Naive thymus-derived CD4-positive, alpha-beta T cell (primary cell): ENCODE measurements at regions not wholly inside any gene's neighbourhood (a gene's known extent, or its start where the extent isn't known, plus 50 kb on each side); places are given as distances from the start of the nearest gene placed in this dataset.

Experiments used
- ATAC-seq: fragments of 150-1000 bp; cut with Tn5 transposase; 2 replicates; pipeline ENCODE4 v1.10.0; 2021; ENCODE audit warnings: mild to moderate bottlenecking, moderate library complexity
- CTCF ChIA-PET: fragments of 350-600 bp; sonication (Branson Sonifier 250); formaldehyde crosslinking; loops from one replicate; lab custom pipeline; 2021; ENCODE audit warnings: antibody characterized with exemption; lab: Charles Lee
- POLR2A ChIA-PET: fragments of 350-600 bp; sonication (Branson Sonifier 250); formaldehyde crosslinking; loops from one replicate; lab custom pipeline; 2021; ENCODE audit warnings: antibody characterized with exemption, inconsistent platforms; lab: Charles Lee
- DNase-seq, 9 donors: peaks; one replicate each; pipeline versions ENCODE4 v3.0.0 to v3.0.0-alpha.2; 2020 to 2022; ENCODE audit warnings: mixed read lengths in 1 of 9
- H3K27ac ChIP-seq: one replicate; pipeline ENCODE4 v1.7.0; 2013; ENCODE audit warnings: mild to moderate bottlenecking, low read depth, low read length, moderate library complexity
- H3K27me3 ChIP-seq, 2 donors: one replicate each; pipeline ENCODE4 v1.7.0; 2013; ENCODE audit warnings: low read length in 2 of 2, mild to moderate bottlenecking in 2 of 2, moderate library complexity in 2 of 2; ENCODE audit not compliant: control insufficient read depth in 2 of 2, insufficient read depth in 2 of 2
- H3K36me3 ChIP-seq, 3 experiments: 1 replicate in 2 of 3; 2 replicates in 1 of 3; pipeline ENCODE4 v1.7.0; 2013; ENCODE audit warnings: low read length in 3 of 3, mild to moderate bottlenecking in 3 of 3, moderate library complexity in 1 of 3; ENCODE audit not compliant: insufficient read depth in 3 of 3, control insufficient read depth in 2 of 3
- H3K4me1 ChIP-seq, 2 donors: one replicate each; pipeline ENCODE4 v1.7.0; 2013; ENCODE audit warnings: low read length in 2 of 2, mild to moderate bottlenecking in 2 of 2, moderate library complexity in 1 of 2; ENCODE audit not compliant: control insufficient read depth in 2 of 2, insufficient read depth in 2 of 2
- H3K4me3 ChIP-seq: 2 replicates; pipeline ENCODE4 v1.7.0; 2013; ENCODE audit warnings: mild to moderate bottlenecking, low read length
- H3K9me3 ChIP-seq, 3 experiments: 1 replicate in 2 of 3; 2 replicates in 1 of 3; pipeline ENCODE4 v1.7.0; 2013; ENCODE audit warnings: low read length in 3 of 3; ENCODE audit not compliant: control insufficient read depth in 2 of 3
- H3K27ac Mint-ChIP-seq, 9 donors: one replicate each; pipeline ENCODE4 v1.8.0; 2020 to 2022; ENCODE audit warnings: mixed read lengths in 9 of 9, mild to moderate bottlenecking in 8 of 9, moderate library complexity in 5 of 9, inconsistent platforms in 2 of 9
- H3K27me3 Mint-ChIP-seq, 5 donors: one replicate each; pipeline ENCODE4 v1.8.0; 2021 to 2022; ENCODE audit warnings: mixed read lengths in 5 of 5, mild to moderate bottlenecking in 1 of 5
- H3K36me3 Mint-ChIP-seq, 5 donors: one replicate each; pipeline ENCODE4 v1.8.0; 2020 to 2022; ENCODE audit warnings: mixed read lengths in 5 of 5, mild to moderate bottlenecking in 3 of 5, inconsistent platforms in 1 of 5
- H3K4me1 Mint-ChIP-seq, 7 donors: one replicate each; pipeline ENCODE4 v1.8.0; 2020 to 2022; ENCODE audit warnings: mixed read lengths in 7 of 7, mild to moderate bottlenecking in 3 of 7, inconsistent platforms in 1 of 7
- H3K4me3 Mint-ChIP-seq, 10 donors: one replicate each; pipeline ENCODE4 v1.8.0; 2020 to 2022; ENCODE audit warnings: mild to moderate bottlenecking in 10 of 10, mixed read lengths in 10 of 10, moderate library complexity in 6 of 10, inconsistent platforms in 2 of 10
- H3K9me3 Mint-ChIP-seq, 11 donors: one replicate each; pipeline ENCODE4 v1.8.0; 2020 to 2022; ENCODE audit warnings: mixed read lengths in 11 of 11, mild to moderate bottlenecking in 4 of 11, inconsistent platforms in 1 of 11, moderate library complexity in 1 of 11
- intact Hi-C, 2 donors: fragments of 100-400 bp; cut with micrococcal nuclease; formaldehyde crosslinking; loops; one replicate each; pipeline ENCODE4 v1.15.1; 2023

- H3K27me3 Mint-ChIP-seq: no peaks in the 10 kb centered on the region
- peak overlapping the region; percentile 8 to 86 (median 73) for H3K4me3 Mint-ChIP-seq
- peaks cover 0 to 4% (median 0%) of the 10 kb centered on the region in 11 donors for H3K9me3 Mint-ChIP-seq
- intact Hi-C loops: loop anchor here in 1 of 2 donors (1.0 kb wide), 5 partner anchors 57 to 1077 kb away; partner anchors contain the start of gene BCL11B
- POLR2A ChIA-PET: interaction anchor here (0.7 to 25.4 kb wide), 16 partner anchors 8 to 1071 kb away, joined by 3 to 501 read pairs (median 4); partner anchors contain the start of gene BCL11B
- peaks cover 59 to 98% (median 96%) of the 10 kb centered on the region in 7 donors for H3K4me1 Mint-ChIP-seq
- Histone ChIP-seq H3K27ac (peak overlapping the region; percentile 43), H3K27me3 (no peaks in the 10 kb centered on the region), H3K4me1 (peaks cover 66 to 97% of the 10 kb centered on the region in 2 donors), H3K36me3 (no peaks in the 10 kb centered on the region), H3K9me3 (no peaks in the 10 kb centered on the region), H3K4me3 (no peak overlapping the region)
- CTCF ChIA-PET: interaction anchor here (0.6 to 18.0 kb wide), 13 partner anchors 8 to 1080 kb away, joined by 3 to 279 read pairs (median 5); no protein-coding TSS in a partner anchor
- no peak for DNase-seq
- ATAC-seq: no peak
- H3K27ac Mint-ChIP-seq: peak overlapping the region; percentile 56 to 100 (median 96)
- peaks cover 0 to 29% (median 8%) of the 10 kb centered on the region in 5 donors for H3K36me3 Mint-ChIP-seq
These were observed 1076.7 kb downstream of the BCL11B start for GRCh38 chr14:98195256-98195655.

GRCh38 chr14:98197933-98198332 lies 1074.1 kb downstream of the BCL11B start:
- peaks cover 0 to 4% (median 0%) of the 10 kb centered on the region in 11 donors for H3K9me3 Mint-ChIP-seq
- no peak for ATAC-seq
- POLR2A ChIA-PET: interaction anchor here (0.6 to 25.4 kb wide), 12 partner anchors 7 to 1069 kb away, joined by 3 to 501 read pairs (median 4); partner anchors contain the start of gene BCL11B

GRCh38 chr14:98198385-98198784 lies 1073.6 kb downstream of the BCL11B start:
- peaks cover 28 to 95% (median 86%) of the 10 kb centered on the region in 7 donors for H3K4me1 Mint-ChIP-seq
- ATAC-seq (peak; percentile 67), DNase-seq (peak in 4 of 9 donors; percentile 25 to 43 (median 32))
- Histone ChIP-seq H3K9me3 (no peaks in the 10 kb centered on the region), H3K36me3 (no peaks in the 10 kb centered on the region), H3K27me3 (no peaks in the 10 kb centered on the region), H3K27ac (peak overlapping the region; percentile 33), H3K4me3 (peak overlapping the region; percentile 18), H3K4me1 (peaks cover 43 to 80% of the 10 kb centered on the region in 2 donors)
- H3K4me3 Mint-ChIP-seq: peak overlapping the region; percentile 18 to 84 (median 78)
- peaks cover 5 to 28% (median 19%) of the 10 kb centered on the region in 5 donors for H3K36me3 Mint-ChIP-seq
- ChIA-PET CTCF (interaction anchor here (1.0 to 18.0 kb wide), 3 partner anchors 10 to 1069 kb away, joined by 4 to 279 read pairs (median 6); no protein-coding TSS in a partner anchor), POLR2A (interaction anchor here (0.6 to 25.4 kb wide), 12 partner anchors 8 to 1068 kb away, joined by 3 to 501 read pairs (median 4); partner anchors contain the start of gene BCL11B)
- intact Hi-C loops: loop anchor here (1.0 kb wide), 2 partner anchors 8 to 9 kb away; no protein-coding TSS in a partner anchor
- peak overlapping the region; percentile 74 to 100 (median 97) for H3K27ac Mint-ChIP-seq
- no peaks in the 10 kb centered on the region for H3K27me3 Mint-ChIP-seq
- H3K9me3 Mint-ChIP-seq: peaks cover 0 to 4% (median 0%) of the 10 kb centered on the region in 11 donors

More at GRCh38 chr14:98197933-98198332, 1074.1 kb downstream of the BCL11B start:
- Histone ChIP-seq H3K27ac (peak overlapping the region; percentile 33), H3K27me3 (no peaks in the 10 kb centered on the region), H3K4me1 (peaks cover 43 to 84% of the 10 kb centered on the region in 2 donors), H3K36me3 (no peaks in the 10 kb centered on the region), H3K4me3 (peak overlapping the region; percentile 18), H3K9me3 (no peaks in the 10 kb centered on the region)
- Mint-ChIP-seq H3K27me3 (no peaks in the 10 kb centered on the region), H3K4me1 (peaks cover 32 to 97% (median 88%) of the 10 kb centered on the region in 7 donors), H3K36me3 (peaks cover 5 to 29% (median 17%) of the 10 kb centered on the region in 5 donors), H3K27ac (peak overlapping the region; percentile 74 to 100 (median 97)), H3K4me3 (peak overlapping the region; percentile 18 to 84 (median 78))
- intact Hi-C loops: loop anchor here (1.0 to 2.0 kb wide), 3 partner anchors 8 to 13 kb away; no protein-coding TSS in a partner anchor
- no peak for DNase-seq
- CTCF ChIA-PET: interaction anchor here (1.0 to 18.0 kb wide), 3 partner anchors 11 to 1070 kb away, joined by 4 to 279 read pairs (median 6); no protein-coding TSS in a partner anchor

GRCh38 chr14:98200601-98201000 lies 1071.4 kb downstream of the BCL11B start:
- Mint-ChIP-seq H3K36me3 (peaks cover 8 to 34% (median 21%) of the 10 kb centered on the region in 5 donors), H3K4me1 (peaks cover 5 to 93% (median 67%) of the 10 kb centered on the region in 7 donors), H3K27me3 (no peaks in the 10 kb centered on the region), H3K27ac (peak overlapping the region in 8 of 9 donors; percentile 89 to 100 (median 98)), H3K9me3 (peaks cover 0 to 4% (median 0%) of the 10 kb centered on the region in 11 donors), H3K4me3 (peak overlapping the region in 9 of 10 donors; percentile 75 to 96 (median 84))
- Histone ChIP-seq H3K4me1 (peaks cover 36 to 65% of the 10 kb centered on the region in 2 donors), H3K36me3 (no peaks in the 10 kb centered on the region), H3K27ac (peak overlapping the region; percentile 83), H3K9me3 (no peaks in the 10 kb centered on the region), H3K4me3 (no peak overlapping the region), H3K27me3 (no peaks in the 10 kb centered on the region)
- intact Hi-C loops: no loop called here
- ATAC-seq (no peak), DNase-seq (no peak)
- CTCF ChIA-PET: interaction anchor here (0.6 kb wide), 1 partner anchor 61 kb away, joined by 4 read pairs; no protein-coding TSS in a partner anchor
- POLR2A ChIA-PET: interaction anchor here (1.0 to 25.4 kb wide), 9 partner anchors 9 to 1066 kb away, joined by 3 to 501 read pairs (median 9); partner anchors contain the start of gene BCL11B

DNA sequence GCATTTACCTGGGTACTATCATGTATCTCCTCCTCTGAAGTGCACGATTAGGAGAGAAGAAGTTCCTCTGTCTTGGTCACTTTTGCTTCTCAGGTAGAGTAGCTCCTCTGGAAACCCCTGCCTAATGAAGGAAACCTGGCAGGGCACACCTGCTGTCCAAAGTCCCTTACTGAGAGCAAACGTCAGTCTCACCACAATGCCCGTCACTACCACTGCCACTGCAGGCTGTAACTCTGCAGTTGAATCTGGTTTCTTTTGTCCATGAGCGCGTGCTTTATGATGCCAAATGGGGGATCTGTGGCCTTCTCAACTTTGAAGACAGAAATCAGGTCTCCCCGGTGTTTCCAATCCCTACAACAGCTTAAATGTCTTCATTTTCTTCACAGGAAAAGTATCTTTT lies 1068.6 kb downstream of the BCL11B start:
- H3K4me1 Mint-ChIP-seq: peaks cover 0 to 96% (median 53%) of the 10 kb centered on the region in 7 donors
- no peaks in the 10 kb centered on the region for H3K36me3 ChIP-seq
- H3K27ac ChIP-seq: peak overlapping the region; percentile 83
- intact Hi-C loops: loop anchor here in 1 of 2 donors (1.0 kb wide), 1 partner anchor 8 kb away; no protein-coding TSS in a partner anchor
- ChIA-PET CTCF (interaction anchor here (3.6 kb wide), 1 partner anchor 9 kb away, joined by 16 read pairs; no protein-coding TSS in a partner anchor), POLR2A (interaction anchor here (0.5 to 2.5 kb wide), 13 partner anchors 14 to 1423 kb away, joined by 3 to 12 read pairs (median 3); no protein-coding TSS in a partner anchor)
- H3K27me3 Mint-ChIP-seq: no peaks in the 10 kb centered on the region
- peaks cover 0 to 3% (median 0%) of the 10 kb centered on the region in 11 donors for H3K9me3 Mint-ChIP-seq
- peak overlapping the region; percentile 69 to 100 (median 97) for H3K27ac Mint-ChIP-seq
- DNase-seq (peak in 6 of 9 donors; percentile 40 to 68 (median 50)), ATAC-seq (peak; percentile 46)
- H3K4me1 ChIP-seq: peaks cover 29 to 67% of the 10 kb centered on the region in 2 donors
- H3K27me3 ChIP-seq: no peaks in the 10 kb centered on the region
- H3K36me3 Mint-ChIP-seq: peaks cover 8 to 26% (median 12%) of the 10 kb centered on the region in 5 donors
- peak overlapping the region; percentile 29 for H3K4me3 ChIP-seq
- no peaks in the 10 kb centered on the region for H3K9me3 ChIP-seq
- H3K4me3 Mint-ChIP-seq: peak overlapping the region; percentile 37 to 96 (median 84)

DNA sequence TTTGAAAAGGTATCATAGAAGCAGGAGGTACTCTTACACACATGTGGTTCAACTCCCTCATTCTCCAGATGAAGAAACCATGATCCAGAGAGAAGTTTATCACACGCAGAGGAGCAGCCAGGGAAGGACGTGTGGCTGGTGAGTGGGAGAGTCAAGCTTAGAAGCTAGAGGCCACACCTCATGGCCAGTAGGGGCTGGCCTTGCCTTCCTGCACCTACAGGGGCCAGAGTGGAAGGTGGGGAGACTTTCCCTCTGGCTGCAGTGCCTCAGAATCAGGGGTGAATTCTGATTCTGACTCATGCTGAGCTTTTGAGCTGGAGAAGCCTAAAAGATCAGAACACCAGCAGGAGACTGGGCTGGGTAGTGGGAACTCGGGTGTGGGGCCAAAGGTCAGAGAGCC lies 1067.9 kb downstream of the BCL11B start:
- H3K27me3 ChIP-seq: no peaks in the 10 kb centered on the region
- H3K9me3 ChIP-seq: no peaks in the 10 kb centered on the region
- H3K27ac Mint-ChIP-seq: peak overlapping the region; percentile 44 to 100 (median 97)
- ATAC-seq (no peak), DNase-seq (no peak)
- peaks cover 0 to 3% (median 0%) of the 10 kb centered on the region in 11 donors for H3K9me3 Mint-ChIP-seq
- peaks cover 8 to 26% (median 12%) of the 10 kb centered on the region in 5 donors for H3K36me3 Mint-ChIP-seq
- no peaks in the 10 kb centered on the region for H3K27me3 Mint-ChIP-seq
- no peaks in the 10 kb centered on the region for H3K36me3 ChIP-seq
- ChIA-PET POLR2A (interaction anchor here (0.6 to 2.1 kb wide), 18 partner anchors 8 to 1423 kb away, joined by 3 to 7 read pairs (median 4); partner anchors contain the start of gene BCL11B), CTCF (interaction anchor here (1.0 to 3.6 kb wide), 3 partner anchors 10 to 1063 kb away, joined by 3 to 16 read pairs (median 5); no protein-coding TSS in a partner anchor)
- H3K4me3 Mint-ChIP-seq: peak overlapping the region; percentile 25 to 96 (median 84)
- peak overlapping the region; percentile 83 for H3K27ac ChIP-seq
- peaks cover 0 to 96% (median 50%) of the 10 kb centered on the region in 7 donors for H3K4me1 Mint-ChIP-seq
- intact Hi-C loops: loop anchor here in 1 of 2 donors (2.0 kb wide), 1 partner anchor 17 kb away; no protein-coding TSS in a partner anchor
- peaks cover 28 to 67% of the 10 kb centered on the region in 2 donors for H3K4me1 ChIP-seq
- peak overlapping the region; percentile 15 for H3K4me3 ChIP-seq
